ENCODE measurements at regions not wholly inside any gene's neighbourhood (a gene's known extent, or its start where the extent isn't known, plus 50 kb on each side); places are given as distances from the start of the nearest gene placed in this dataset.
"Not testable (repeated sequence)": the region's sequence is repeated elsewhere in the genome, so short reads cannot be mapped to it uniquely, and the experiment has no call there.

GRCh38 chr14:65840118-65840751, 427.7 kb downstream of the FUT8 start:
- ATAC-seq = peak; percentile 64 to 88 (median 74)
- no peak for TF ChIP-seq CTCF (IDR thresholded peaks at IDR 0.05)
- H3K9me3 ChIP-seq = no peaks in the 10 kb centered on the region

GRCh38 chr14:65840786-65841185, 428.3 kb downstream of the FUT8 start:
- WGBS, 4 donors = 79 to 88% (median 84%) methylated on average over 1 of the region's 1 CpG
- no peak for TF ChIP-seq POLR2A (IDR thresholded peaks at IDR 0.05)
- TF ChIP-seq CTCF (IDR thresholded peaks at IDR 0.05) = no peak

More at GRCh38 chr14:65840118-65840751, 427.7 kb downstream of the FUT8 start:
- no peaks in the 10 kb centered on the region for H3K27me3 ChIP-seq
- no peak overlapping the region for H3K4me3 ChIP-seq
- 43 to 67% (median 46%) methylated on average over 5 to 6 of the region's 6 CpGs for WGBS, 4 donors
- no peaks in the 10 kb centered on the region for H3K36me3 ChIP-seq
- DNase-seq = peak in 1 of 5 donors; percentile 39
- no peak overlapping the region for H3K27ac ChIP-seq
- intact Hi-C loops (cut with DNase I) = no loop called here
- peaks cover 0 to 15% (median 2%) of the 10 kb centered on the region in 12 donors for H3K4me1 ChIP-seq

GRCh38 chr14:65846196-65846868, 433.8 kb downstream of the FUT8 start:
- 87 to 91% (median 89%) methylated on average over 2 of the region's 2 CpGs for WGBS, 4 donors
- intact Hi-C loops (cut with DNase I) = no loop called here
- Histone ChIP-seq H3K27me3 (no peaks in the 10 kb centered on the region), H3K4me1 (peaks cover 0 to 24% (median 0%) of the 10 kb centered on the region in 12 donors), H3K4me3 (no peak overlapping the region), H3K27ac (peak overlapping the region in 1 of 12 donors; percentile 50), H3K36me3 (no peaks in the 10 kb centered on the region), H3K9me3 (no peaks in the 10 kb centered on the region)
- no peak for DNase-seq
- no peak for TF ChIP-seq CTCF (IDR thresholded peaks at IDR 0.05)
- TF ChIP-seq POLR2A (IDR thresholded peaks at IDR 0.05) = no peak
- no peak for ATAC-seq

More at GRCh38 chr14:65840786-65841185, 428.3 kb downstream of the FUT8 start:
- Histone ChIP-seq H3K4me3 (no peak overlapping the region), H3K36me3 (no peaks in the 10 kb centered on the region), H3K4me1 (peaks cover 0 to 15% (median 2%) of the 10 kb centered on the region in 12 donors), H3K27me3 (no peaks in the 10 kb centered on the region), H3K27ac (no peak overlapping the region), H3K9me3 (no peaks in the 10 kb centered on the region)
- intact Hi-C loops (cut with DNase I) = no loop called here
- DNase-seq (no peak), ATAC-seq (no peak)

GRCh38 chr14:65847075-65847847, 434.7 kb downstream of the FUT8 start:
- Histone ChIP-seq H3K27ac (peak overlapping the region in 1 of 12 donors; percentile 82), H3K9me3 (no peaks in the 10 kb centered on the region), H3K36me3 (no peaks in the 10 kb centered on the region), H3K4me1 (peaks cover 0 to 24% (median 0%) of the 10 kb centered on the region in 12 donors), H3K27me3 (no peaks in the 10 kb centered on the region), H3K4me3 (peak overlapping the region in 1 of 12 donors; percentile 10)
- no peak for TF ChIP-seq POLR2A (IDR thresholded peaks at IDR 0.05)
- no peak for TF ChIP-seq CTCF (IDR thresholded peaks at IDR 0.05)
- no peak for ATAC-seq
- intact Hi-C loops (cut with DNase I) = no loop called here
- WGBS, 4 donors = 64 to 71% (median 67%) methylated on average over 7 of the region's 7 CpGs
- no peak for DNase-seq

GRCh38 chr14:65847931-65848330, 435.4 kb downstream of the FUT8 start:
- Histone ChIP-seq H3K27ac (peak overlapping the region in 1 of 12 donors; percentile 82), H3K4me1 (peaks cover 0 to 24% (median 0%) of the 10 kb centered on the region in 12 donors)
- H3K27me3 ChIP-seq; ATAC-seq; intact Hi-C loops (cut with DNase I); H3K4me3 ChIP-seq; DNase-seq; H3K9me3 ChIP-seq; H3K36me3 ChIP-seq: not testable (repeated sequence)
- WGBS, 4 donors = 79 to 87% (median 82%) methylated on average over 3 of the region's 3 CpGs
